HepG2 (cell line): ENCODE measurements at regions not wholly inside any gene's neighbourhood (a gene's known extent, or its start where the extent isn't known, plus 50 kb on each side); places are given as distances from the start of the nearest gene placed in this dataset.

ENCODE experiments used
- ATAC-seq: fragments of 200-7000 bp; cut with Tn5 transposase; 3 replicates; pipeline ENCODE4 v1.9.1; 2020; ENCODE audit warnings: mild to moderate bottlenecking, moderate library complexity
- BruUV-seq: library from RNA; stranded (reverse); fragments of 400-500 nt; replicated peaks from 2 replicates; lab custom pipeline; 2021; lab: Mats Ljungman, UMichigan
- CTCF ChIA-PET: fragments of 300-600 bp; formaldehyde crosslinking; extraction: SDS; loops from one replicate; lab custom pipeline; 2021; ENCODE audit warnings: low total read pairs, inconsistent platforms, low intra/inter-chr PET ratio; lab: Yijun Ruan, JAX
- POLR2A ChIA-PET: fragments of 350-600 bp; sonication (Branson Sonifier 250); formaldehyde crosslinking; loops from one replicate; lab custom pipeline; 2020; ENCODE audit warnings: antibody characterized with exemption, inconsistent platforms; lab: Yijun Ruan, JAX
- DNase-seq: peaks from one replicate; pipeline ENCODE4 v3.0.0-alpha.2; 2015; ENCODE audit warnings: low spot score
- FAIRE-seq: peaks from 3 replicates; lab custom pipeline; 2011; peaks lifted over from hg19 to GRCh38; lab: Jason Lieb, UNC
- H2AFZ ChIP-seq: one replicate; pipeline ENCODE4 v1.6.1; 2011; ENCODE audit warnings: low read length, inconsistent platforms
- H3K27ac ChIP-seq: fragments of 300-600 bp; 3 replicates; pipeline ENCODE4 v1.8.0; 2011; ENCODE audit warnings: mixed run types, mild to moderate bottlenecking, mixed read lengths, low read length, inconsistent platforms; ENCODE audit not compliant: insufficient read depth; ENCODE audit errors: extremely low read length
- H3K27me3 ChIP-seq, 2 experiments: fragments of 200-600 bp in 1 of 2; 2 replicates in 1 of 2; 3 replicates in 1 of 2; pipeline versions ENCODE4 v1.6.0 to v1.8.0; 2011; ENCODE audit warnings: low read length in 2 of 2, mild to moderate bottlenecking in 2 of 2, moderate library complexity in 2 of 2, inconsistent platforms in 1 of 2; ENCODE audit not compliant: insufficient read depth in 2 of 2, control insufficient read depth in 1 of 2
- H3K36me3 ChIP-seq, 2 experiments: fragments of 200-600 bp in 1 of 2; replicated peaks in 1 of 2; 2 replicates in 1 of 2; 3 replicates in 1 of 2; pipeline versions ENCODE4 v1.5.1 to v1.8.0; 2011; ENCODE audit warnings: low read length in 2 of 2, inconsistent platforms in 1 of 2; ENCODE audit not compliant: insufficient read depth in 2 of 2, control insufficient read depth in 1 of 2
- H3K4me1 ChIP-seq: 2 replicates; pipeline ENCODE4 v1.5.1; 2012; ENCODE audit warnings: low read length, inconsistent platforms; ENCODE audit not compliant: insufficient read depth
- H3K4me2 ChIP-seq: 2 replicates; pipeline ENCODE4 v1.6.0; 2011; ENCODE audit warnings: low read depth, low read length, inconsistent platforms
- H3K4me3 ChIP-seq, 3 experiments: fragments of 200-600 bp in 1 of 3; sonication (generic), shearing (Covaris generic) in 1 of 3; replicated peaks in 1 of 3; 2 replicates each; pipeline ENCODE4 v1.5.1; 2011 to 2016; ENCODE audit warnings: low read length in 3 of 3, inconsistent platforms in 2 of 3, low read depth in 2 of 3, mild to moderate bottlenecking in 2 of 3, control low read depth in 1 of 3, mixed read lengths in 1 of 3; ENCODE audit not compliant: insufficient read depth in 1 of 3
- H3K79me2 ChIP-seq: one replicate; pipeline ENCODE4 v1.6.1; 2011; ENCODE audit warnings: low read length, inconsistent platforms; ENCODE audit not compliant: insufficient read depth
- H3K9ac ChIP-seq: 2 replicates; pipeline ENCODE4 v1.6.0; 2011; ENCODE audit warnings: mild to moderate bottlenecking, low read depth, low read length, inconsistent platforms; ENCODE audit not compliant: insufficient read depth
- H3K9me3 ChIP-seq: 2 replicates; pipeline ENCODE4 v1.5.1; 2012; ENCODE audit warnings: mild to moderate bottlenecking, low read length
- H4K20me1 ChIP-seq: 2 replicates; pipeline ENCODE4 v1.6.0; 2011; ENCODE audit warnings: inconsistent platforms, mild to moderate bottlenecking, low read length, moderate library complexity; ENCODE audit not compliant: insufficient read depth
- CBX5 ChIP-seq: sonication (generic); formaldehyde crosslinking; IDR thresholded peaks from 2 replicates; pipeline ENCODE4 v1.4.0; 2020; ENCODE audit warnings: missing genetic modification reagents, borderline replicate concordance
- MYC ChIP-seq: sonication (generic); formaldehyde crosslinking; IDR thresholded peaks from 2 replicates; pipeline ENCODE4 v1.9.0; 2021; ENCODE audit warnings: missing genetic modification reagents, borderline replicate concordance
- NFIC ChIP-seq: IDR thresholded peaks from 2 replicates; pipeline ENCODE4 v1.6.1; 2012; ENCODE audit warnings: mild to moderate bottlenecking, low read length, inconsistent platforms
- PAX8 ChIP-seq: sonication (generic); formaldehyde crosslinking; IDR thresholded peaks from 2 replicates; pipeline ENCODE4 v1.8.0; 2022; ENCODE audit warnings: mild to moderate bottlenecking, missing genetic modification reagents, borderline replicate concordance
- PTBP1 ChIP-seq: fragments of 200-400 bp; formaldehyde crosslinking; IDR thresholded peaks from 2 replicates; pipeline ENCODE4 v1.6.1; 2018; ENCODE audit warnings: low read length, low read depth; ENCODE audit not compliant: poor library complexity, severe bottlenecking
- RNF219 ChIP-seq: sonication (generic); formaldehyde crosslinking; IDR thresholded peaks from 2 replicates; pipeline ENCODE4 v1.5.0; 2020; ENCODE audit warnings: mild to moderate bottlenecking, missing genetic modification reagents
- TSC22D2 ChIP-seq: sonication (generic); formaldehyde crosslinking; IDR thresholded peaks from 2 replicates; pipeline ENCODE4 v1.5.1; 2020; ENCODE audit warnings: missing genetic modification reagents, mild to moderate bottlenecking, borderline replicate concordance
- ZFP36L2 ChIP-seq: sonication (generic); formaldehyde crosslinking; IDR thresholded peaks from 2 replicates; pipeline ENCODE4 v1.4.0; 2020; ENCODE audit warnings: missing genetic modification reagents
- ZMYM4 ChIP-seq: sonication (generic); formaldehyde crosslinking; IDR thresholded peaks from 2 replicates; pipeline ENCODE4 v1.8.1; 2023; ENCODE audit warnings: mild to moderate bottlenecking, missing genetic modification reagents
- ZNF251 ChIP-seq: sonication (generic); formaldehyde crosslinking; IDR thresholded peaks from 2 replicates; pipeline ENCODE4 v1.9.0; 2021; ENCODE audit warnings: mild to moderate bottlenecking, missing genetic modification reagents
- ZNF317 ChIP-seq: sonication (generic); formaldehyde crosslinking; IDR thresholded peaks from 2 replicates; pipeline ENCODE4 v1.5.0; 2020; ENCODE audit warnings: mild to moderate bottlenecking, missing genetic modification reagents
- ZNF589 ChIP-seq: sonication (generic); formaldehyde crosslinking; conservative IDR thresholded peaks from 2 replicates; pipeline ENCODE4 v1.8.0; 2022; ENCODE audit warnings: mild to moderate bottlenecking, moderate library complexity, missing genetic modification reagents
- WGBS: methylation state at CpG from one replicate; pipeline ENCODE4 v1.1.6; 2017; ENCODE audit warnings: low lambda C conversion rate; 5-methylcytosine and 5-hydroxymethylcytosine counted together
- in situ Hi-C: cut with HindIII; loops from 2 replicates; pipeline ENCODE4 v1.10.0; 2017; ENCODE audit warnings: low pct_unique_long_range_greater_than_20kb; ENCODE audit not compliant: extremely low pct_ligation_motif_present
- intact Hi-C: fragments of 100-400 bp; cut with micrococcal nuclease; formaldehyde crosslinking; loops from one replicate; pipeline ENCODE4 v1.10.0; 2022; ENCODE audit not compliant: unreplicated experiment

GRCh38 chr10:121268363-121268762 is 329.9 kb downstream of the FGFR2 start:
- Histone ChIP-seq H2AFZ (no peak overlapping the region), H3K27ac (no peak overlapping the region), H3K9ac (no peak overlapping the region), H3K9me3 (no peaks in the 10 kb centered on the region), H3K79me2 (no peaks in the 10 kb centered on the region), H3K4me1 (no peaks in the 10 kb centered on the region), H4K20me1 (no peaks in the 10 kb centered on the region), H3K27me3 (no peaks in the 10 kb centered on the region; a peak in 2 of 5 replicates), H3K36me3 (no peaks in the 10 kb centered on the region), H3K4me2 (no peak overlapping the region), H3K4me3 (no peak overlapping the region)
- intact Hi-C loops, result no loop called here
- TF ChIP-seq ZNF589, result no peak
- TF ChIP-seq ZNF317 (CRISPR knock-in tag), result no peak
- no peak for TF ChIP-seq ZNF251 (CRISPR knock-in tag)
- no peak for TF ChIP-seq TSC22D2 (CRISPR knock-in tag)
- TF ChIP-seq MYC, result no peak
- no peak for TF ChIP-seq PTBP1
- TF ChIP-seq ZFP36L2 (CRISPR knock-in tag), result no peak
- TF ChIP-seq CBX5 (CRISPR knock-in tag), result no peak
- TF ChIP-seq PAX8 (CRISPR knock-in tag), result no peak
- TF ChIP-seq NFIC, result no peak
- TF ChIP-seq RNF219 (CRISPR knock-in tag), result no peak
- TF ChIP-seq ZMYM4 (CRISPR knock-in tag), result no peak
- 41% methylated on average over 5 of the region's 5 CpGs for WGBS
- BruUV-seq, result no TSS peak
- FAIRE-seq (no peak), DNase-seq (no peak), ATAC-seq (no peak)
- in situ Hi-C loops, result no loop called here
- ChIA-PET POLR2A (no interaction called here), CTCF (no interaction called here)
